GM12878 (cell line): ENCODE measurements at regions not wholly inside any gene's neighbourhood (a gene's known extent, or its start where the extent isn't known, plus 50 kb on each side); places are given as distances from the start of the nearest gene placed in this dataset.

Source experiments
- ATAC-seq: fragments of 200-7000 bp; cut with Tn5 transposase; 3 replicates; pipeline ENCODE4 v1.9.1; 2020; ENCODE audit warnings: mild to moderate bottlenecking, moderate library complexity
- BruUV-seq: library from RNA; stranded (reverse); fragments of 400-500 nt; replicated peaks from 2 replicates; lab custom pipeline; 2021; lab: Mats Ljungman, UMichigan
- CTCF ChIA-PET: fragments of 300-600 bp; sonication (Branson Sonifier 250); formaldehyde crosslinking; extraction: SDS; loops from one replicate; lab custom pipeline; 2021; ENCODE audit warnings: inconsistent platforms; lab: Yijun Ruan, JAX
- POLR2A ChIA-PET: fragments of 350-600 bp; formaldehyde crosslinking; extraction: SDS; loops from one replicate; lab custom pipeline; 2021; ENCODE audit warnings: inconsistent platforms; lab: Charles Lee
- RAD21 ChIA-PET: fragments of 300-600 bp; sonication (Branson Sonifier 250); formaldehyde crosslinking; loops from one replicate; lab custom pipeline; 2023; ENCODE audit warnings: antibody characterized with exemption; ENCODE audit not compliant: unreplicated experiment; lab: Charles Lee
- SMC1A ChIA-PET: fragments of 300-600 bp; sonication (Branson Sonifier 250); formaldehyde crosslinking; loops from one replicate; lab custom pipeline; 2023; ENCODE audit not compliant: unreplicated experiment, uncharacterized antibody; lab: Charles Lee
- DNase-seq: peaks from one replicate; pipeline ENCODE4 v3.0.0-alpha.2; 2011; ENCODE audit warnings: low read depth, low spot score
- FAIRE-seq: peaks from 3 replicates; lab custom pipeline; 2011; peaks lifted over from hg19 to GRCh38; lab: Jason Lieb, UNC
- H2AFZ ChIP-seq: 2 replicates; pipeline ENCODE4 v1.6.0; 2011; ENCODE audit warnings: low read depth, low read length, control low read depth; ENCODE audit not compliant: control insufficient read depth
- H3K27ac ChIP-seq: 2 replicates; pipeline ENCODE4 v1.5.1; 2011; ENCODE audit warnings: control low read depth; ENCODE audit not compliant: control insufficient read depth, insufficient read depth
- H3K27me3 ChIP-seq, 2 experiments: replicated peaks in 1 of 2; 2 replicates each; pipeline versions ENCODE4 v1.6.0 to v1.6.1; 2011; ENCODE audit warnings: low read length in 1 of 2; ENCODE audit not compliant: control insufficient read depth in 2 of 2, insufficient read depth in 2 of 2
- H3K36me3 ChIP-seq, 2 experiments: 2 replicates each; pipeline ENCODE4 v1.5.1; 2011; ENCODE audit warnings: low read length in 1 of 2; ENCODE audit not compliant: control insufficient read depth in 2 of 2, insufficient read depth in 2 of 2
- H3K4me1 ChIP-seq: 2 replicates; pipeline ENCODE4 v1.6.1; 2011; ENCODE audit warnings: mild to moderate bottlenecking, low read length, moderate library complexity, mixed read lengths; ENCODE audit not compliant: control insufficient read depth, insufficient read depth
- H3K4me2 ChIP-seq: 2 replicates; pipeline ENCODE4 v1.6.0; 2011; ENCODE audit warnings: control low read depth; ENCODE audit not compliant: control insufficient read depth, insufficient read depth
- H3K4me3 ChIP-seq: fragments of 200-600 bp; sonication (generic); 2 replicates; pipeline ENCODE4 v1.5.1; 2016
- H3K79me2 ChIP-seq: 2 replicates; pipeline ENCODE4 v1.6.0; 2011; ENCODE audit warnings: low read length; ENCODE audit not compliant: control insufficient read depth, insufficient read depth
- H3K9ac ChIP-seq: 2 replicates; pipeline ENCODE4 v1.8.0; 2011; ENCODE audit warnings: low read length, control low read depth, mixed read lengths; ENCODE audit not compliant: control insufficient read depth, insufficient read depth
- H3K9me3 ChIP-seq: replicated peaks from 3 replicates; pipeline ENCODE4 v1.5.1; 2011; ENCODE audit warnings: mild to moderate bottlenecking, low read length; ENCODE audit not compliant: control insufficient read depth, insufficient read depth
- H4K20me1 ChIP-seq: 2 replicates; pipeline ENCODE4 v1.6.0; 2011; ENCODE audit not compliant: control insufficient read depth, insufficient read depth
- CBX5 ChIP-seq: sonication (generic); IDR thresholded peaks from 2 replicates; pipeline ENCODE4 v1.6.1; 2016; ENCODE audit warnings: low read depth, moderate library complexity, mild to moderate bottlenecking, inconsistent platforms
- GABPA ChIP-seq: IDR thresholded peaks from 2 replicates; pipeline ENCODE4 v1.6.1; 2014; ENCODE audit warnings: antibody characterized with exemption, low read depth, mild to moderate bottlenecking, inconsistent platforms
- HDAC6 ChIP-seq: fragments of 200-600 bp; sonication (generic); IDR thresholded peaks from one replicate; pipeline ENCODE4 v1.8.0; 2017; ENCODE audit warnings: antibody characterized with exemption; ENCODE audit not compliant: unreplicated experiment
- KLF5 ChIP-seq: fragments of 450-650 bp; IDR thresholded peaks from 2 replicates; pipeline ENCODE4 v1.6.1; 2014; ENCODE audit warnings: mild to moderate bottlenecking; ENCODE audit not compliant: partially characterized antibody
- MXI1 ChIP-seq: fragments of 150-350 bp; IDR thresholded peaks from 2 replicates; pipeline ENCODE4 v1.6.1; 2011; ENCODE audit warnings: low read depth, mild to moderate bottlenecking, inconsistent platforms, low read length, improper control_type of control experiment
- NFIC ChIP-seq: IDR thresholded peaks from 2 replicates; pipeline ENCODE4 v1.6.1; 2012; ENCODE audit warnings: low read depth, mild to moderate bottlenecking, inconsistent platforms, low read length, moderate library complexity
- NR2C1 ChIP-seq: fragments of 450-650 bp; IDR thresholded peaks from 2 replicates; pipeline ENCODE4 v1.6.1; 2017; ENCODE audit warnings: antibody characterized with exemption, mild to moderate bottlenecking, moderate library complexity
- PAX8 ChIP-seq: fragments of 450-650 bp; IDR thresholded peaks from 2 replicates; pipeline ENCODE4 v1.6.1; 2017; ENCODE audit warnings: mild to moderate bottlenecking, moderate library complexity
- REST ChIP-seq: IDR thresholded peaks from 2 replicates; pipeline ENCODE4 v1.6.1; 2012; ENCODE audit warnings: mild to moderate bottlenecking, low read depth, low read length
- SKIL ChIP-seq: fragments of 450-650 bp; IDR thresholded peaks from 2 replicates; pipeline ENCODE4 v1.6.1; 2017; ENCODE audit warnings: mild to moderate bottlenecking, low read depth, inconsistent platforms; ENCODE audit not compliant: poor library complexity, severe bottlenecking
- TCF7 ChIP-seq: IDR thresholded peaks from 2 replicates; pipeline ENCODE4 v1.6.1; 2014; ENCODE audit warnings: antibody characterized with exemption, borderline replicate concordance
- ZBTB33 ChIP-seq: fragments of 450-650 bp; IDR thresholded peaks from 2 replicates; pipeline ENCODE4 v1.6.1; 2017; ENCODE audit warnings: mild to moderate bottlenecking
- ZBTB4 ChIP-seq: fragments of 450-650 bp; formaldehyde crosslinking; IDR thresholded peaks from 2 replicates; pipeline ENCODE4 v1.4.0; 2022; ENCODE audit warnings: mild to moderate bottlenecking, moderate library complexity
- WGBS: methylation state at CpG from one replicate; pipeline ENCODE4 v1.1.6; 2016; ENCODE audit warnings: low lambda C conversion rate; ENCODE audit not compliant: insufficient replicate concordance, insufficient coverage; ENCODE audit errors: missing lambda C conversion rate; 5-methylcytosine and 5-hydroxymethylcytosine counted together
- in situ Hi-C: fragments of 300-500 bp; cut with MboI; formaldehyde crosslinking; loops from 9 replicates; pipeline ENCODE4 v1.14.3; 2018; ENCODE audit warnings: mixed read lengths
- intact Hi-C: fragments of 100-400 bp; cut with micrococcal nuclease; formaldehyde crosslinking; loops from one replicate; pipeline ENCODE4 v1.14.2; 2022; ENCODE audit not compliant: unreplicated experiment

GRCh38 chr1:81157686-81158085, 643.0 kb upstream of the ADGRL2 start:
- intact Hi-C loops (no loop called here), in situ Hi-C loops (no loop called here)
- Histone ChIP-seq H3K27me3 (no peaks in the 10 kb centered on the region; a peak in 1 of 4 replicates), H3K4me1 (no peaks in the 10 kb centered on the region), H3K9me3 (no peaks in the 10 kb centered on the region), H3K27ac (no peak overlapping the region), H3K4me3 (no peak overlapping the region), H3K9ac (no peak overlapping the region), H4K20me1 (no peaks in the 10 kb centered on the region), H3K36me3 (no peaks in the 10 kb centered on the region), H3K4me2 (no peak overlapping the region), H3K79me2 (no peaks in the 10 kb centered on the region), H2AFZ (no peak overlapping the region)
- TF ChIP-seq REST (no peak), NFIC (no peak), ZBTB4 (CRISPR knock-in tag) (no peak), PAX8 (no peak), GABPA (no peak), KLF5 (no peak), SKIL (no peak), NR2C1 (no peak), ZBTB33 (no peak), MXI1 (no peak), TCF7 (no peak), HDAC6 (no peak), CBX5 (no peak)
- WGBS, result 0% methylated on average over 1 of the region's 1 CpG
- CTCF ChIA-PET, result no interaction called here
- SMC1A ChIA-PET, result no interaction called here
- ATAC-seq (no peak), DNase-seq (no peak), FAIRE-seq (no peak)
- no TSS peak for BruUV-seq
- RAD21 ChIA-PET, result no interaction called here
- POLR2A ChIA-PET, result no interaction called here
